Sigmoid colon (tissue), 6 donors: ENCODE measurements at regions not wholly inside any gene's neighbourhood (a gene's known extent, or its start where the extent isn't known, plus 50 kb on each side); places are given as distances from the start of the nearest gene placed in this dataset.

Experiments used
- DNase-seq: peaks from one replicate; pipeline ENCODE4 v3.0.0-alpha.2; 2019
- H3K27ac ChIP-seq, 4 donors: fragments of 200-600 bp; sonication (generic); one replicate each; pipeline ENCODE4 v1.5.1; 2016 to 2019; ENCODE audit warnings: mild to moderate bottlenecking in 1 of 4
- H3K27me3 ChIP-seq, 3 donors: fragments of 200-600 bp; sonication (generic); one replicate each; pipeline ENCODE4 v1.5.1; 2019; ENCODE audit warnings: mild to moderate bottlenecking in 1 of 3
- H3K36me3 ChIP-seq, 4 donors: fragments of 200-600 bp; sonication (generic); one replicate each; pipeline ENCODE4 v1.5.1; 2016 to 2019
- H3K4me1 ChIP-seq, 4 donors: fragments of 200-600 bp; sonication (generic); one replicate each; pipeline ENCODE4 v1.5.1; 2017 to 2019
- H3K4me3 ChIP-seq, 4 donors: fragments of 200-600 bp; sonication (generic); one replicate each; pipeline ENCODE4 v1.5.1; 2017 to 2019; ENCODE audit warnings: mild to moderate bottlenecking in 2 of 4, moderate library complexity in 1 of 4
- H3K9me3 ChIP-seq, 4 donors: fragments of 200-600 bp in 3 of 4; sonication (generic) in 3 of 4; one replicate each; pipeline versions ENCODE4 v1.5.1 to v1.6.1; 2013 to 2019
- EP300 ChIP-seq, 4 donors: sonication (generic); formaldehyde crosslinking; IDR thresholded peaks; one replicate each; pipeline ENCODE4 v1.6.1; 2017; ENCODE audit warnings: antibody characterized with exemption in 4 of 4
- POLR2A ChIP-seq, 2 donors: fragments of 450-650 bp; IDR thresholded peaks; one replicate each; pipeline ENCODE4 v1.6.1; 2016; ENCODE audit warnings: antibody characterized with exemption in 2 of 2, mild to moderate bottlenecking in 2 of 2, moderate library complexity in 2 of 2
- POLR2AphosphoS5 ChIP-seq, 4 donors: sonication (generic); formaldehyde crosslinking; IDR thresholded peaks; one replicate each; pipeline ENCODE4 v1.6.1; 2017; ENCODE audit warnings: antibody characterized with exemption in 4 of 4
- WGBS, 2 donors: extraction: QIAGEN DNeasy Blood & Tissue Kit; methylation state at CpG; one replicate each; pipeline ENCODE4 v1.1.7; 2013; 5-methylcytosine and 5-hydroxymethylcytosine counted together
- intact Hi-C: fragments of 100-400 bp; cut with DNase I; formaldehyde crosslinking; loops from one replicate; pipeline ENCODE4 v1.15.1; 2023
- TF ChIP-seq, protein P1 (sequence below), 4 experiments: fragments of 450-650 bp in 3 of 4; fragments of 200-600 bp in 1 of 4; IDR thresholded peaks; one replicate each; pipeline ENCODE4 v1.5.1; 2016 to 2019; ENCODE audit warnings: antibody characterized with exemption in 4 of 4, mild to moderate bottlenecking in 3 of 4, moderate library complexity in 2 of 4
- donor health status: healthy with polysubstance abuse.
- donor health status: healthy.

- Histone ChIP-seq H3K9me3 (no peaks in the 10 kb centered on the region), H3K4me3 (no peak overlapping the region), H3K27me3 (no peaks in the 10 kb centered on the region), H3K27ac (no peak overlapping the region), H3K4me1 (no peaks in the 10 kb centered on the region), H3K36me3 (no peaks in the 10 kb centered on the region)
- intact Hi-C loops = no loop called here
- WGBS, 2 donors = 41 to 52% methylated on average over 4 of the region's 4 CpGs
- TF ChIP-seq POLR2AphosphoS5 (IDR thresholded peaks at IDR 0.05) (no peak), EP300 (IDR thresholded peaks at IDR 0.05) (no peak), POLR2A (IDR thresholded peaks at IDR 0.05) (no peak)
- TF ChIP-seq, protein P1, sequence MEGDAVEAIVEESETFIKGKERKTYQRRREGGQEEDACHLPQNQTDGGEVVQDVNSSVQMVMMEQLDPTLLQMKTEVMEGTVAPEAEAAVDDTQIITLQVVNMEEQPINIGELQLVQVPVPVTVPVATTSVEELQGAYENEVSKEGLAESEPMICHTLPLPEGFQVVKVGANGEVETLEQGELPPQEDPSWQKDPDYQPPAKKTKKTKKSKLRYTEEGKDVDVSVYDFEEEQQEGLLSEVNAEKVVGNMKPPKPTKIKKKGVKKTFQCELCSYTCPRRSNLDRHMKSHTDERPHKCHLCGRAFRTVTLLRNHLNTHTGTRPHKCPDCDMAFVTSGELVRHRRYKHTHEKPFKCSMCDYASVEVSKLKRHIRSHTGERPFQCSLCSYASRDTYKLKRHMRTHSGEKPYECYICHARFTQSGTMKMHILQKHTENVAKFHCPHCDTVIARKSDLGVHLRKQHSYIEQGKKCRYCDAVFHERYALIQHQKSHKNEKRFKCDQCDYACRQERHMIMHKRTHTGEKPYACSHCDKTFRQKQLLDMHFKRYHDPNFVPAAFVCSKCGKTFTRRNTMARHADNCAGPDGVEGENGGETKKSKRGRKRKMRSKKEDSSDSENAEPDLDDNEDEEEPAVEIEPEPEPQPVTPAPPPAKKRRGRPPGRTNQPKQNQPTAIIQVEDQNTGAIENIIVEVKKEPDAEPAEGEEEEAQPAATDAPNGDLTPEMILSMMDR (IDR thresholded peaks at IDR 0.05) = no peak
- no peak for DNase-seq
Observed at GRCh38 chr7:85529831-85530230, 343.0 kb upstream of the SEMA3D start.

DNA sequence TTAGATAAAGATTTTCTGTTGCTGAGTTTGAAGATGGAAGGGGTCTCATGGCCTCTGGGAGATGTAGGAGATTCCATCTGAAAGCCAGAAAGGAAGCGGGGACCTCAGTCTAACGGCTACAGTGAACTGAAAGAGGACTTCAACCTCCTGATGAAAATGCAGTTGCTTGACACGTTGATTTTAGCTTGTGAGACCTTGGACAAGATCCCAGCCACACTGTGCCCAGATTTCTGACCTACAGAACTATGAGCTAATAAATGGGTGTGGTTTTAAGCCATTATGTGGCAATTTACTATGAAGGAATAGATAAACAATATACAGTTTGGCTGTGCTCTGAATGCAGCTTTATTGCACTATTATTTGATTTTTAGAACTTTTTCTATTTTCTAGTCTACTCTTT, 342.3 kb upstream of the SEMA3D start:
- no peak overlapping the region for H3K27ac ChIP-seq

GRCh38 chr7:85528581-85528980, 341.7 kb upstream of the SEMA3D start:
- WGBS, 2 donors = 69 to 81% methylated on average over 2 of the region's 2 CpGs
- Histone ChIP-seq H3K27me3 (no peaks in the 10 kb centered on the region), H3K4me1 (no peaks in the 10 kb centered on the region), H3K4me3 (no peak overlapping the region), H3K36me3 (no peaks in the 10 kb centered on the region), H3K27ac (no peak overlapping the region), H3K9me3 (no peaks in the 10 kb centered on the region)
- DNase-seq = no peak
- TF ChIP-seq EP300 (IDR thresholded peaks at IDR 0.05) (no peak), POLR2AphosphoS5 (IDR thresholded peaks at IDR 0.05) (no peak), POLR2A (IDR thresholded peaks at IDR 0.05) (no peak)
- TF ChIP-seq, protein P1 (IDR thresholded peaks at IDR 0.05) = no peak
- intact Hi-C loops = no loop called here

More for the DNA sequence above, 342.3 kb upstream of the SEMA3D start:
- no peaks in the 10 kb centered on the region for H3K27me3 ChIP-seq
- no peaks in the 10 kb centered on the region for H3K4me1 ChIP-seq
- H3K9me3 ChIP-seq = no peaks in the 10 kb centered on the region
- no peak for DNase-seq
- TF ChIP-seq POLR2AphosphoS5 (IDR thresholded peaks at IDR 0.05) (no peak), POLR2A (IDR thresholded peaks at IDR 0.05) (no peak), EP300 (IDR thresholded peaks at IDR 0.05) (no peak)
- TF ChIP-seq, protein P1 (IDR thresholded peaks at IDR 0.05) = no peak
- intact Hi-C loops = no loop called here
- H3K36me3 ChIP-seq = no peaks in the 10 kb centered on the region
- WGBS, 2 donors = 34 to 63% methylated on average over 3 of the region's 3 CpGs
- H3K4me3 ChIP-seq = no peak overlapping the region

- intact Hi-C loops = no loop called here
- Histone ChIP-seq H3K4me3 (no peak overlapping the region), H3K9me3 (no peaks in the 10 kb centered on the region), H3K27me3 (no peaks in the 10 kb centered on the region), H3K27ac (no peak overlapping the region), H3K4me1 (peaks cover 0 to 7% (median 0%) of the 10 kb centered on the region in 4 donors), H3K36me3 (no peaks in the 10 kb centered on the region)
- no peak for TF ChIP-seq POLR2A (IDR thresholded peaks at IDR 0.05)
- no peak for TF ChIP-seq POLR2AphosphoS5 (IDR thresholded peaks at IDR 0.05)
- TF ChIP-seq, protein P1 (IDR thresholded peaks at IDR 0.05) = no peak
- TF ChIP-seq EP300 (IDR thresholded peaks at IDR 0.05) = no peak
- no peak for DNase-seq
Observed at GRCh38 chr7:85525676-85526075, 338.8 kb upstream of the SEMA3D start.

DNA sequence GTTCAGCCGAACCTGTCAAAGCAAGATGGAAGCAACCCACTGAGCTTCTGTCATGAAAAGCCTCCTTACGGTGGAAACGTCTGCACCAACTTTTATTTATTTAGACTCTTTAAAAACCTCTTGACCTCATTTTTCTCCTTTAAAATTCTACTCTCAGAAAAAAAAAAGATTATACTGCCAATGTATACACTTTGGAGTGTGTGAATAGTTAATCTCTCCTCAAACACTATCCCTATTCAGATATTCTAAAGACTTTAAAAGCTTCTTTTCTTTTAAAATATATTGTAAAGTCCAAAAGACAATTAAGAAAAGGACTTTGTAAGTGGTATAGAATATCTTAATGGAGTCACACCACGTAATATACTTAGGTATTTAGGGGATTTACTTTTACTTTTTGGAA, 335.2 kb upstream of the SEMA3D start:
- Histone ChIP-seq H3K4me3 (no peak overlapping the region), H3K36me3 (no peaks in the 10 kb centered on the region), H3K27ac (no peak overlapping the region), H3K27me3 (no peaks in the 10 kb centered on the region), H3K4me1 (peaks cover 0 to 16% (median 0%) of the 10 kb centered on the region in 4 donors), H3K9me3 (no peaks in the 10 kb centered on the region)
- DNase-seq = no peak
- TF ChIP-seq, protein P1 (IDR thresholded peaks at IDR 0.05) = no peak
- TF ChIP-seq POLR2A (IDR thresholded peaks at IDR 0.05) (no peak), EP300 (IDR thresholded peaks at IDR 0.05) (no peak), POLR2AphosphoS5 (IDR thresholded peaks at IDR 0.05) (no peak)
- intact Hi-C loops = no loop called here
- 62 to 74% methylated on average over 4 of the region's 4 CpGs for WGBS, 2 donors
